OCI-LY7 (cell line): ENCODE measurements at regions not wholly inside any gene's neighbourhood (a gene's known extent, or its start where the extent isn't known, plus 50 kb on each side); places are given as distances from the start of the nearest gene placed in this dataset.
"Not testable (repeated sequence)": the region's sequence is repeated elsewhere in the genome, so short reads cannot be mapped to it uniquely, and the experiment has no call there.

Experiments
- BruUV-seq: library from RNA; stranded (reverse); fragments of 400-500 nt; replicated peaks from 2 replicates; lab custom pipeline; 2021; lab: Mats Ljungman, UMichigan
- CTCF ChIA-PET: fragments of 300-600 bp; sonication (Branson Sonifier 250); formaldehyde crosslinking; loops from one replicate; lab custom pipeline; 2022; ENCODE audit warnings: antibody characterized with exemption; ENCODE audit not compliant: unreplicated experiment; lab: Charles Lee
- POLR2A ChIA-PET: fragments of 300-600 bp; sonication (Branson Sonifier 250); formaldehyde crosslinking; loops from one replicate; lab custom pipeline; 2022; ENCODE audit warnings: antibody characterized with exemption; lab: Charles Lee
- DNase-seq: peaks from one replicate; pipeline ENCODE4 v3.0.0-alpha.2; 2015; ENCODE audit warnings: low spot score
- H2AFZ ChIP-seq: fragments of 200-600 bp; sonication (generic), shearing (Covaris generic); 2 replicates; pipeline ENCODE4 v1.6.1; 2014; ENCODE audit warnings: mild to moderate bottlenecking, antibody characterized with exemption, low read length, moderate library complexity
- H3K27ac ChIP-seq: fragments of 200-600 bp; sonication (generic); 2 replicates; pipeline ENCODE4 v1.5.1; 2014; ENCODE audit warnings: mixed run types, low read depth, mild to moderate bottlenecking, moderate library complexity, low read length, inconsistent platforms; ENCODE audit not compliant: poor library complexity, severe bottlenecking
- H3K36me3 ChIP-seq: fragments of 200-600 bp; sonication (generic); 2 replicates; pipeline ENCODE4 v1.6.1; 2014; ENCODE audit warnings: mild to moderate bottlenecking, antibody characterized with exemption, low read length, moderate library complexity, mixed read lengths; ENCODE audit not compliant: insufficient read depth
- H3K4me1 ChIP-seq: fragments of 200-600 bp; sonication (generic); 2 replicates; pipeline ENCODE4 v1.5.1; 2014; ENCODE audit warnings: mild to moderate bottlenecking, low read length; ENCODE audit not compliant: insufficient read depth, poor library complexity, severe bottlenecking
- H3K4me2 ChIP-seq: fragments of 200-600 bp; sonication (generic); 2 replicates; pipeline ENCODE4 v1.6.1; 2014; ENCODE audit warnings: mild to moderate bottlenecking, low read length
- H3K4me3 ChIP-seq: fragments of 200-600 bp; sonication (generic); 2 replicates; pipeline ENCODE4 v1.5.1; 2014; ENCODE audit warnings: mild to moderate bottlenecking, low read depth, low read length; ENCODE audit not compliant: poor library complexity, severe bottlenecking
- H3K79me2 ChIP-seq: fragments of 200-600 bp; sonication (generic); 2 replicates; pipeline ENCODE4 v1.6.1; 2016; ENCODE audit warnings: low read depth, mild to moderate bottlenecking, low read length, moderate library complexity, mixed read lengths; ENCODE audit not compliant: insufficient read depth
- H3K9me2 ChIP-seq: fragments of 200-600 bp; sonication (generic); 2 replicates; pipeline ENCODE4 v1.6.1; 2016; ENCODE audit warnings: mild to moderate bottlenecking, low read length, mixed read lengths; ENCODE audit not compliant: insufficient read depth
- H3K9me3 ChIP-seq: fragments of 200-600 bp; sonication (generic); 2 replicates; pipeline ENCODE4 v1.6.1; 2014; ENCODE audit warnings: mild to moderate bottlenecking, mixed run types, low read length, mixed read lengths
- H4K20me1 ChIP-seq: fragments of 200-600 bp; sonication (generic); 2 replicates; pipeline ENCODE4 v1.6.1; 2014; ENCODE audit warnings: mild to moderate bottlenecking, antibody characterized with exemption, low read length, moderate library complexity, mixed read lengths; ENCODE audit not compliant: insufficient read depth
- EZH2phosphoT487 ChIP-seq: fragments of 200-600 bp; sonication (generic); IDR thresholded peaks from 2 replicates; pipeline ENCODE4 v1.6.1; 2018; ENCODE audit warnings: low read depth, borderline replicate concordance, mild to moderate bottlenecking, mixed run types, antibody characterized with exemption, low read length, moderate library complexity, mixed read lengths
- intact Hi-C: fragments of 100-400 bp; cut with micrococcal nuclease; formaldehyde crosslinking; loops from one replicate; pipeline ENCODE4 v1.10.0; 2022; ENCODE audit not compliant: unreplicated experiment
- TF ChIP-seq, protein P1 (sequence below): fragments of 200-600 bp; sonication (generic); conservative IDR thresholded peaks from 2 replicates; pipeline ENCODE4 v1.5.1; 2014; ENCODE audit warnings: mild to moderate bottlenecking, antibody characterized with exemption, low read length, moderate library complexity, mixed read lengths

GRCh38 chr1:4075436-4076225, 175.6 kb upstream of the C1orf174 start:
- 0 out of 2 replicates have a peak, but pooled peaks cover 6% of the 10 kb centered on the region for H3K9me3 ChIP-seq
- peaks cover 44% of the 10 kb centered on the region for H3K4me1 ChIP-seq
- BruUV-seq, result no TSS peak
- H3K79me2 ChIP-seq, result no peaks in the 10 kb centered on the region
- no peak overlapping the region for H3K4me2 ChIP-seq
- H4K20me1 ChIP-seq, result no peaks in the 10 kb centered on the region
- H3K9me2 ChIP-seq, result no peaks in the 10 kb centered on the region
- no peak overlapping the region for H3K27ac ChIP-seq
- TF ChIP-seq EZH2phosphoT487, result no peak
- TF ChIP-seq, protein P1, sequence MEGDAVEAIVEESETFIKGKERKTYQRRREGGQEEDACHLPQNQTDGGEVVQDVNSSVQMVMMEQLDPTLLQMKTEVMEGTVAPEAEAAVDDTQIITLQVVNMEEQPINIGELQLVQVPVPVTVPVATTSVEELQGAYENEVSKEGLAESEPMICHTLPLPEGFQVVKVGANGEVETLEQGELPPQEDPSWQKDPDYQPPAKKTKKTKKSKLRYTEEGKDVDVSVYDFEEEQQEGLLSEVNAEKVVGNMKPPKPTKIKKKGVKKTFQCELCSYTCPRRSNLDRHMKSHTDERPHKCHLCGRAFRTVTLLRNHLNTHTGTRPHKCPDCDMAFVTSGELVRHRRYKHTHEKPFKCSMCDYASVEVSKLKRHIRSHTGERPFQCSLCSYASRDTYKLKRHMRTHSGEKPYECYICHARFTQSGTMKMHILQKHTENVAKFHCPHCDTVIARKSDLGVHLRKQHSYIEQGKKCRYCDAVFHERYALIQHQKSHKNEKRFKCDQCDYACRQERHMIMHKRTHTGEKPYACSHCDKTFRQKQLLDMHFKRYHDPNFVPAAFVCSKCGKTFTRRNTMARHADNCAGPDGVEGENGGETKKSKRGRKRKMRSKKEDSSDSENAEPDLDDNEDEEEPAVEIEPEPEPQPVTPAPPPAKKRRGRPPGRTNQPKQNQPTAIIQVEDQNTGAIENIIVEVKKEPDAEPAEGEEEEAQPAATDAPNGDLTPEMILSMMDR, result no peak
- H2AFZ ChIP-seq, result no peak overlapping the region
- CTCF ChIA-PET, result no interaction called here
- no peaks in the 10 kb centered on the region for H3K36me3 ChIP-seq
- intact Hi-C loops, result no loop called here
- no peak for DNase-seq
- POLR2A ChIA-PET, result no interaction called here
- no peak overlapping the region for H3K4me3 ChIP-seq

GRCh38 chr1:4076346-4076745, 176.3 kb upstream of the C1orf174 start:
- BruUV-seq, result no TSS peak
- DNase-seq, result no peak
- H3K9me3 ChIP-seq, result peaks cover 6% of the 10 kb centered on the region; the same call in 1 of the 2 replicates
- TF ChIP-seq, protein P1, result no peak
- TF ChIP-seq EZH2phosphoT487, result no peak
- no peaks in the 10 kb centered on the region for H4K20me1 ChIP-seq
- peaks cover 37% of the 10 kb centered on the region for H3K4me1 ChIP-seq
- intact Hi-C loops, result no loop called here
- no peaks in the 10 kb centered on the region for H3K36me3 ChIP-seq
- H2AFZ ChIP-seq, result no peak overlapping the region
- no peak overlapping the region for H3K4me3 ChIP-seq
- ChIA-PET CTCF (no interaction called here), POLR2A (no interaction called here)
- no peak overlapping the region for H3K4me2 ChIP-seq
- no peaks in the 10 kb centered on the region for H3K9me2 ChIP-seq
- H3K27ac ChIP-seq, result no peak overlapping the region
- H3K79me2 ChIP-seq, result no peaks in the 10 kb centered on the region

GRCh38 chr1:4078091-4078962, 178.3 kb upstream of the C1orf174 start:
- H3K9me3 ChIP-seq, H2AFZ ChIP-seq, H3K27ac ChIP-seq, H3K4me2 ChIP-seq, DNase-seq, CTCF ChIA-PET, H4K20me1 ChIP-seq, H3K4me3 ChIP-seq, POLR2A ChIA-PET, H3K79me2 ChIP-seq, H3K36me3 ChIP-seq, H3K9me2 ChIP-seq, BruUV-seq, intact Hi-C loops: not testable (repeated sequence)
- H3K4me1 ChIP-seq, result peaks cover 19% of the 10 kb centered on the region
